ENCODE measurements at regions not wholly inside any gene's neighbourhood (a gene's known extent, or its start where the extent isn't known, plus 50 kb on each side); places are given as distances from the start of the nearest gene placed in this dataset.

- H3K4me3 ChIP-seq (ENCODE audit: low read length), result no peak overlapping the region
- no peak for DNase-seq (ENCODE audit: low read depth)
- no peak for TF ChIP-seq CTCF (conservative IDR thresholded peaks at IDR 0.05; ENCODE audit: low read depth, low read length)
These were observed 98.9 kb upstream of the ISX start for GRCh38 chr22:34966980-34967565.

- H3K4me3 ChIP-seq (ENCODE audit: low read length), result no peak overlapping the region
- DNase-seq (ENCODE audit: low read depth), result no peak
- no peak for TF ChIP-seq CTCF (conservative IDR thresholded peaks at IDR 0.05; ENCODE audit: low read depth, low read length)
These were observed 96.8 kb upstream of the ISX start for GRCh38 chr22:34969001-34969790.

- H3K4me3 ChIP-seq (ENCODE audit: low read length), result no peak overlapping the region
- DNase-seq (ENCODE audit: low read depth), result no peak
- no peak for TF ChIP-seq CTCF (conservative IDR thresholded peaks at IDR 0.05; ENCODE audit: low read depth, low read length)
These were observed 94.5 kb upstream of the ISX start for GRCh38 chr22:34971456-34971855.

- H3K4me3 ChIP-seq (ENCODE audit: low read length), result no peak overlapping the region
- TF ChIP-seq CTCF (conservative IDR thresholded peaks at IDR 0.05; ENCODE audit: low read depth, low read length), result no peak
- no peak for DNase-seq (ENCODE audit: low read depth)
These were observed 93.6 kb upstream of the ISX start for GRCh38 chr22:34972191-34972897.

GRCh38 chr22:34973016-34973415 lies 92.9 kb upstream of the ISX start:
- H3K4me3 ChIP-seq (ENCODE audit: low read length), result no peak overlapping the region
- TF ChIP-seq CTCF (conservative IDR thresholded peaks at IDR 0.05; ENCODE audit: low read depth, low read length), result no peak
- no peak for DNase-seq (ENCODE audit: low read depth)

GRCh38 chr22:34973926-34974325 lies 92.0 kb upstream of the ISX start:
- peak; percentile 9 for DNase-seq (ENCODE audit: low read depth)
- TF ChIP-seq CTCF (conservative IDR thresholded peaks at IDR 0.05; ENCODE audit: low read depth, low read length), result no peak

More at GRCh38 chr22:34973926-34974325, 92.0 kb upstream of the ISX start:
- H3K4me3 ChIP-seq (ENCODE audit: low read length), result no peak overlapping the region

All from retinal pigment epithelial cell (primary cell).